GM21526 (cell line): ENCODE measurements at regions not wholly inside any gene's neighbourhood (a gene's known extent, or its start where the extent isn't known, plus 50 kb on each side); places are given as distances from the start of the nearest gene placed in this dataset.

Experiments
- ATAC-seq: cut with Tn5 transposase; IDR thresholded peaks from one replicate; pipeline ENCODE4 v1.9.1; 2021; ENCODE audit warnings: moderate library complexity; ENCODE audit not compliant: unreplicated experiment, low FRiP score

GRCh38 chr16:49048557-49048956 is 233.1 kb downstream of the CBLN1 start:
- ATAC-seq: no peak

DNA sequence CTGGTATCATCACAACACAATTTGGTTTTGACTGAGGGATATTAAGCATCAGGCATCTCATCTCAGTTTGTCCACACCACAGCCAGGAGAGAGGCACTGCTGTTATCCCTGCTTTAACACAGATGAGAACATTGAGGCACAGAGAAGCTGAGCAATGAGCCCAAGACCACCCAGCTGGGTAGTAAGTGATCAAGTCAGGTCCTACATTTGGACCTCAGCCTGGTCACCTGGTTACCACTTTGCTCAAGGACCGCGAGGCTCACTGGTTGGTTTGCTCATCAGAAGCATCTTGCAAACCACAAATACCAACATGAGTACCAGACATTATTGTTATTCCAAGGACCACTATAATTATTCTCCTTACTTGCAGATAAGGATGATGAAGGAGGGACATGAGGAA is 245.5 kb downstream of the CBLN1 start:
- no peak for ATAC-seq

- no peak for ATAC-seq
Observed at GRCh38 chr16:49027420-49027819, 254.2 kb downstream of the CBLN1 start.

DNA sequence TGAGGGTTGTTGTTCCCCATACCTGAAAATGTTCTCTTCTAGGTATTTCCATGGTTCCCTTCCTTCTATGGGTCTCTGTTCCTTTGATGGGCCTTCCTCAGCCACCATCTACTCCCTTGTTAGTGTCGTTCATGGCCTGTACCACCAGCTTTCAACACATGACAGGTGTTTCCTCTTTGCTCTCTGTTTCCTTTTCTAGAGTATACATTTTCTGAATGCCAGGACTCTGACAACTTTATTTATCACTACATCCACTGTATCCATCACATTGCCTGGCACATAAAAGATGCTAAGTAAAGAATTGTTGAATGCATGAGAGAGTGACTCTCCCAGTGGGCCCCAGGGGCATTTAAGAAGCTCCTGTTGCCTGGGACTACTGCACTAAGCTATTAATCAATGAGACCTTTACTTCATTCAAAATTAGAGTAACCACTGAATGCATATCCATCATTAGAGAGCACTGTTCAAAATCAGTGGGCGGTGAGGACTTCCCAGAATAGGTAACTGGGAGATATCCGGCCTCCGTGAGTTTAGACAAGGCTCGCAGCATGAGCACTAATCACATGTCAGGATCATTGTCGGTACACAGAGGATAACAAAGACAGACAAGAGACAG is 255.0 kb downstream of the CBLN1 start:
- no peak for ATAC-seq

GRCh38 chr16:49024896-49025295 is 256.7 kb downstream of the CBLN1 start:
- no peak for ATAC-seq

GRCh38 chr16:49024016-49024415 is 257.6 kb downstream of the CBLN1 start:
- no peak for ATAC-seq

DNA sequence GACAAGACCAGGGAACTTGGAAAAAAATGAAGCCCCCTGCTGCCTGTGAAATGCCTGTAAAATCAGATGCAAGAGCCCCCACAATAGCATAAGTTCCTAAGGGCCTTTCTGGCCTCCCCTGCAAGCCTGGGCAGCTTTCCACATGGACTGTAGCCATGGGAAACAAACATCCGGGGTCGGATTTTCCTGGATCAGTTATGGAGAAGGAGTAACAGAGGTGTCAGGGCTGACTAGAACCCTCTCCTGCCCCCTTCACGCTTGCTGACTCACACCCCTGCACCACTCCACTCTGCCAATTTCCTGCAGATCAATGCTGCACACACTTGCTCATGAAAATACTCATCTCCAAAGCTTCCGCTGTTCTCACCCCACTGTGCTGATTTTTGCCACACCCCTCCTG is 258.6 kb downstream of the CBLN1 start:
- ATAC-seq: no peak

DNA sequence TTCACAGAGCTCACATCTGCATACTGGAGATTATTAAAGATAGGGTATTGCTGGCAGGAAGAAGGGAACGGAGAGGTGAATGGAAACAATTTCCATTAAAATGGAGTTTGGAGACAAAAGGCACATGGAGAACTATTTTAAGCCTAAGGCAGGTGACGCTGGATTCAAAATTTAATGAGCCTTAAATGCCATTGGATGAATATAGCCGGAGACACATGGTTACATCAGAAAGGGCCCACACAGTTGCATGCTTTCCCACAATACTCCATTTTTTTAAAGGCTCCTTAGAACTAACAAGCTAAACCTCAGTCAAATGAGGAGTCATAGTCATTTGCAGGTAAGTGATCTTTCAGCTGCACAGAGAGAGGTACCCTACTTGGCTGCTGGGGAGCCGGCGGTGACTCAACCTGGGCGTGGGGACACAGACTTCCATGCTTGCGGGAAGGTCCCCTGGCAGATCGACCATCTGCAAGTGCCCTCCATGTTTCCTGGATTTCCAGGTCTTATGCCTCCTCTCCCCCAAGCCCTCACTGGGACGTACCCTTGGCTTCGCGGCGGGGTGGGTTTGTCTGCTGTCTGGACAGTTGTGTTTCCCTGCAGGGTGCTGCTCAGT is 259.2 kb downstream of the CBLN1 start:
- ATAC-seq: no peak

- ATAC-seq: no peak
Observed at GRCh38 chr16:49021136-49021535, 260.5 kb downstream of the CBLN1 start.

- no peak for ATAC-seq
Observed at GRCh38 chr16:49020436-49020835, 261.2 kb downstream of the CBLN1 start.

GRCh38 chr16:49019831-49020230 is 261.8 kb downstream of the CBLN1 start:
- no peak for ATAC-seq

- ATAC-seq: no peak
Observed at GRCh38 chr16:49019081-49019633, 262.5 kb downstream of the CBLN1 start.

- ATAC-seq: no peak
Observed at GRCh38 chr16:49018259-49018931, 263.2 kb downstream of the CBLN1 start.

GRCh38 chr16:49017501-49017900 is 264.1 kb downstream of the CBLN1 start:
- ATAC-seq: no peak

- ATAC-seq: no peak
Observed at GRCh38 chr16:49016461-49016860, 265.2 kb downstream of the CBLN1 start.

GRCh38 chr16:49015225-49015592 is 266.4 kb downstream of the CBLN1 start:
- no peak for ATAC-seq

DNA sequence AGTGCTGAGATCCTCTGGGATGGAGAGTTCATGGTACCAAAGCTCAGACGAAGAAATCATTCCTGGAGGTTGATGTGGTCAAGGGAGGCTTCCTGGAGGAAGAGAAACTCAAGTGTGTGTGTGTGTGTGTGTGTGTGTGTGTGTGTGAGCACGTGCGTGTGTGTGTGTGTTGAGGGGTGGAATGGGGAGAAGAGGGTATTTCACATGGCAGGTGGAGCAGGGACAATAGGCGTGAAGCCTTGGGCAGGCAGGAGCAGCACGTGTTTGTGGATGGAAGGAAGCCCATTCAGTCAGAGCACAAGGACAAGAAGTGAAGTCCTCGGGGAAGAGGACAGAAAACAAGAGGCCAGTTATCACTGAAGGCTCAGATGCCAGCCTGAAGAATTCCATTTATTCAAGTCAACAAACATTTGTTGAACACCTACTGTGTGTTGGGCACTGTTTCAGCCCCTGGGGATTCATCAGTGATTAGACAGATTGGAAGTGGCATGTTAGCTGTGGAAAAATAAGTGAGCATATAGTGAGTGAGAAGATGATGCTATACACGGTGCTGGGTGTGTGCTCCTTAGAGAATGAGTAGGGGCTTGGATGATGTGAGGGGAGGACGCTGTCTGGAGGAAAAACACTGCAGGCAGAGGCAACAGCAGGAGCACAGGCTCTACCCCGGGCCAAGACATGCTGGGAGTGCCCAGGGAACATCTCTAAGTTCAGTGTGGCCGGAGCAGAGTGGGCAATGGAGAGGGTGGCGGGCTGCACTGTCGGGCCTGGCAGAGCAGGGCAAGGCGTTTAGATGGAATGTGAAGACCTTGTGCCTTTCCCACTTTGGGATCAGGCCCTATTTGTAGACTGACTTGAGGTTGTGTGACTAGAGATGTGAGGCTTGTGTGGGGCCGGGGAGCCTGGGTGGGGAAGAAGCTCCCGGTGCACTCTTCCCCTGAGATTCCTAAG is 267.1 kb downstream of the CBLN1 start:
- no peak for ATAC-seq

- no peak for ATAC-seq
Observed at GRCh38 chr16:49013727-49014080, 267.9 kb downstream of the CBLN1 start.

DNA sequence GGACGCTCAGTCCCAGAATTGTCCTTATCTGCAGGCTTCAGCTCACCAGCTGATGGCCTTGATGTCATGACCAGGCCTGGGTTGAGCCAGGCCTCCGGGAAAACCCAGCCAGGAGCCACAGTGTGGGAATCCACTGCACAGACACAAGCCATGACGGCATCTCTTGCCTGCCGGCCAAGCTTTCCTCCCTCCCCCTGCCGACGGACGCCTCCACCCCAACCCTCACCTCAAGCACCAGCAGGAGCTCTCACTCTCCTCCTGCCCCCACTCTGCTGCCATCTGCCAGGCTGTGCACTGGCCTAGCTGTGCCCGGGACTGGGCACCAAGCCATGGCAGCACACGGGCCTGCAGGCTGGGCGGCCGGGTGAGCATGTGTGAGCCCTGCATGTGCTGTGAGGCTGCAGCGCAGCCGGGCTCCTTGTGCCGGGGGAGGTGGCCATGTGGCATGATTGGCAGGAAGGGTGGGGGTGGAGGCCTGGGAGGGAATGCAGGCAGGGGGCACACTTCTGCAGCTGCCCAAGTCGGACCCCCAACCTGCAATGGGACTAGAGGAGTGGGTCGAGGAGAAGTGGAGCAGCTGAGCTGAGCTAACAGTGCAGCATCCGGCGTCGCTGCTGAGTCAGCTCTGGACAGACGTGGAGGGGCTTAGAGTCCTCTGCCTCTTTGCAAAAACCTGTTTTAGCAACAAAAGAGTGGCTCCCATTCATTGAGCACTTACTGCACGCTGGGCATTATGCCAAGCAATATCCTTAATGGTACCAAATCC is 268.5 kb downstream of the CBLN1 start:
- no peak for ATAC-seq

GRCh38 chr16:49011901-49012300 is 269.7 kb downstream of the CBLN1 start:
- no peak for ATAC-seq
